ENCODE measurements at regions not wholly inside any gene's neighbourhood (a gene's known extent, or its start where the extent isn't known, plus 50 kb on each side); places are given as distances from the start of the nearest gene placed in this dataset.

- in situ Hi-C loops (cut with MboI; ENCODE audit: low sequenced_read_pairs) = loop anchor here (25.0 kb wide), 1 partner anchor 139 kb away; no protein-coding TSS in a partner anchor
Observed at GRCh38 chr18:59848002-59848401, 51.8 kb upstream of the PMAIP1 start.

- in situ Hi-C loops (cut with MboI; ENCODE audit: low sequenced_read_pairs) = loop anchor here (25.0 kb wide), 1 partner anchor 140 kb away; no protein-coding TSS in a partner anchor
Observed at GRCh38 chr18:59847491-59847846, 52.3 kb upstream of the PMAIP1 start.

GRCh38 chr18:59846814-59847490 lies 52.8 kb upstream of the PMAIP1 start:
- in situ Hi-C loops (cut with MboI; ENCODE audit: low sequenced_read_pairs) = loop anchor here (25.0 kb wide), 1 partner anchor 140 kb away; no protein-coding TSS in a partner anchor

GRCh38 chr18:59842947-59843346 lies 56.8 kb upstream of the PMAIP1 start:
- in situ Hi-C loops (cut with MboI; ENCODE audit: low sequenced_read_pairs) = loop anchor here (25.0 kb wide), 1 partner anchor 144 kb away; no protein-coding TSS in a partner anchor

GRCh38 chr18:59839931-59840685 lies 59.7 kb upstream of the PMAIP1 start:
- in situ Hi-C loops (cut with MboI; ENCODE audit: low sequenced_read_pairs) = loop anchor here (25.0 kb wide), 1 partner anchor 147 kb away; no protein-coding TSS in a partner anchor

- in situ Hi-C loops (cut with MboI; ENCODE audit: low sequenced_read_pairs) = loop anchor here (25.0 kb wide), 1 partner anchor 148 kb away; no protein-coding TSS in a partner anchor
Observed at GRCh38 chr18:59839246-59839645, 60.5 kb upstream of the PMAIP1 start.

GRCh38 chr18:59837586-59837985 lies 62.2 kb upstream of the PMAIP1 start:
- in situ Hi-C loops (cut with MboI; ENCODE audit: low sequenced_read_pairs) = loop anchor here (25.0 kb wide), 1 partner anchor 150 kb away; no protein-coding TSS in a partner anchor

GRCh38 chr18:59835605-59836379 lies 64.0 kb upstream of the PMAIP1 start:
- in situ Hi-C loops (cut with MboI; ENCODE audit: low sequenced_read_pairs) = loop anchor here (25.0 kb wide), 1 partner anchor 152 kb away; no protein-coding TSS in a partner anchor

GRCh38 chr18:59834267-59834666 lies 65.5 kb upstream of the PMAIP1 start:
- in situ Hi-C loops (cut with MboI; ENCODE audit: low sequenced_read_pairs) = loop anchor here (25.0 kb wide), 1 partner anchor 153 kb away; no protein-coding TSS in a partner anchor

- in situ Hi-C loops (cut with MboI; ENCODE audit: low sequenced_read_pairs) = loop anchor here (25.0 kb wide), 1 partner anchor 154 kb away; no protein-coding TSS in a partner anchor
Observed at GRCh38 chr18:59833785-59834184, 66.0 kb upstream of the PMAIP1 start.

GRCh38 chr18:59823596-59824195 lies 76.1 kb upstream of the PMAIP1 start:
- in situ Hi-C loops (cut with MboI; ENCODE audit: low sequenced_read_pairs) = no loop called here

- in situ Hi-C loops (cut with MboI; ENCODE audit: low sequenced_read_pairs) = no loop called here
Observed at GRCh38 chr18:59822612-59823550, 76.9 kb upstream of the PMAIP1 start.

GRCh38 chr18:59821983-59822382 lies 77.8 kb upstream of the PMAIP1 start:
- in situ Hi-C loops (cut with MboI; ENCODE audit: low sequenced_read_pairs) = no loop called here

GRCh38 chr18:59820663-59821062 lies 79.1 kb upstream of the PMAIP1 start:
- in situ Hi-C loops (cut with MboI; ENCODE audit: low sequenced_read_pairs) = no loop called here

GRCh38 chr18:59818769-59819168 lies 81.0 kb upstream of the PMAIP1 start:
- in situ Hi-C loops (cut with MboI; ENCODE audit: low sequenced_read_pairs) = no loop called here

GRCh38 chr18:59814891-59815290 lies 84.9 kb upstream of the PMAIP1 start:
- in situ Hi-C loops (cut with MboI; ENCODE audit: low sequenced_read_pairs) = no loop called here

GRCh38 chr18:59813942-59814341 lies 85.9 kb upstream of the PMAIP1 start:
- in situ Hi-C loops (cut with MboI; ENCODE audit: low sequenced_read_pairs) = no loop called here

GRCh38 chr18:59810735-59811520 lies 88.9 kb upstream of the PMAIP1 start:
- in situ Hi-C loops (cut with MboI; ENCODE audit: low sequenced_read_pairs) = no loop called here

GRCh38 chr18:59810183-59810582 lies 89.6 kb upstream of the PMAIP1 start:
- in situ Hi-C loops (cut with MboI; ENCODE audit: low sequenced_read_pairs) = no loop called here

Data from HL-60/S4 treated with retinoic acid at 250 ng/mL for 4 days and 3 days (cell line).